ENCODE measurements at regions not wholly inside any gene's neighbourhood (a gene's known extent, or its start where the extent isn't known, plus 50 kb on each side); places are given as distances from the start of the nearest gene placed in this dataset.

GRCh38 chr1:47547753-47548573 lies 110.1 kb downstream of the FOXD2 start:
- H3K9me3 Mint-ChIP-seq = peaks cover 0 to 3% (median 0%) of the 10 kb centered on the region in 9 donors
- no peak overlapping the region for H3K4me3 Mint-ChIP-seq
- peak overlapping the region in 1 of 10 donors; percentile 55 for H3K27ac Mint-ChIP-seq
- H3K36me3 Mint-ChIP-seq = no peaks in the 10 kb centered on the region
- H3K4me1 Mint-ChIP-seq = no peaks in the 10 kb centered on the region
- POLR2A ChIA-PET = no interaction called here
- DNase-seq = no peak
- H3K27me3 Mint-ChIP-seq = peaks cover 12 to 34% (median 22%) of the 10 kb centered on the region in 5 donors
- no peak for ATAC-seq

GRCh38 chr1:47548637-47549036 lies 110.8 kb downstream of the FOXD2 start:
- H3K36me3 Mint-ChIP-seq = no peaks in the 10 kb centered on the region
- POLR2A ChIA-PET = no interaction called here
- no peaks in the 10 kb centered on the region for H3K4me1 Mint-ChIP-seq
- H3K9me3 Mint-ChIP-seq = peaks cover 0 to under 1% (median 0%) of the 10 kb centered on the region in 9 donors
- ATAC-seq (no peak), DNase-seq (no peak)
- no peak overlapping the region for H3K27ac Mint-ChIP-seq
- H3K4me3 Mint-ChIP-seq = no peak overlapping the region
- peaks cover 17 to 39% (median 24%) of the 10 kb centered on the region in 5 donors for H3K27me3 Mint-ChIP-seq

- no peaks in the 10 kb centered on the region for H3K4me1 Mint-ChIP-seq
- H3K27ac Mint-ChIP-seq = no peak overlapping the region
- H3K4me3 Mint-ChIP-seq = no peak overlapping the region
- peaks cover 17 to 34% (median 25%) of the 10 kb centered on the region in 5 donors for H3K27me3 Mint-ChIP-seq
- POLR2A ChIA-PET = no interaction called here
- H3K9me3 Mint-ChIP-seq = no peaks in the 10 kb centered on the region
- H3K36me3 Mint-ChIP-seq = no peaks in the 10 kb centered on the region
- DNase-seq = no peak
- ATAC-seq = no peak
Observed at GRCh38 chr1:47549532-47549931, 111.7 kb downstream of the FOXD2 start.

- DNase-seq = no peak
- POLR2A ChIA-PET = no interaction called here
- H3K27ac Mint-ChIP-seq = no peak overlapping the region
- no peaks in the 10 kb centered on the region for H3K4me1 Mint-ChIP-seq
- H3K27me3 Mint-ChIP-seq = peaks cover 13 to 41% (median 24%) of the 10 kb centered on the region in 5 donors
- H3K36me3 Mint-ChIP-seq = no peaks in the 10 kb centered on the region
- no peaks in the 10 kb centered on the region for H3K9me3 Mint-ChIP-seq
- no peak for ATAC-seq
- no peak overlapping the region for H3K4me3 Mint-ChIP-seq
Observed at GRCh38 chr1:47550929-47551328, 113.1 kb downstream of the FOXD2 start.

DNA sequence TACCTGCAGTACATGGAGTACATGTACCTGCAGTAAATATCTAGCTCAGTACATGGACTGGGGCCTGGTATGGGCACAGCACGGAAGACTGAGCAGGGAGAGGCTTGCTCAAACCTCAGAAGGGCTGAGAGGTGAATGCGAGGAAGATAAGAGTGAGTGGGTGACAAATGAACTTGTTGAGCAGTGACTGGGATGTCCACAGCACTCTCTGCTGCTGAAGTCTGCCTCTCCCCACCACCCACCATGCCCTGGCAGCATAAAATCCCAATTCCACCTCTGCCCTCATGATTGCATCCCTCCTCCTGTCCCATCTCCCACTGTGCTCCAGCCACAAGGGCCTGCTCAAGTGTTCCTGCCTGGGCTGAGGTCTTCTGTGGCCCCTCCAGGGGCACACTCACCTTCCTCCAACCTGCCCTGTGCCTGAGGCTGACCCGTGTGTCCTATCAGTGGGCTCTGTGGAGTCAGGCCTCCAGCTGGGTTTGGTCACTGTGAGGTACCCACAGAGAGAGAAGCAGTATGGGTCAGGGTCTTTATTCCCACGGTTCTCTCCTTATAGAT lies 114.2 kb downstream of the FOXD2 start:
- POLR2A ChIA-PET = no interaction called here
- Mint-ChIP-seq H3K27me3 (peaks cover 11 to 46% (median 30%) of the 10 kb centered on the region in 5 donors), H3K4me3 (no peak overlapping the region), H3K9me3 (no peaks in the 10 kb centered on the region), H3K27ac (no peak overlapping the region), H3K4me1 (no peaks in the 10 kb centered on the region), H3K36me3 (no peaks in the 10 kb centered on the region)
- ATAC-seq = no peak
- DNase-seq = no peak

DNA sequence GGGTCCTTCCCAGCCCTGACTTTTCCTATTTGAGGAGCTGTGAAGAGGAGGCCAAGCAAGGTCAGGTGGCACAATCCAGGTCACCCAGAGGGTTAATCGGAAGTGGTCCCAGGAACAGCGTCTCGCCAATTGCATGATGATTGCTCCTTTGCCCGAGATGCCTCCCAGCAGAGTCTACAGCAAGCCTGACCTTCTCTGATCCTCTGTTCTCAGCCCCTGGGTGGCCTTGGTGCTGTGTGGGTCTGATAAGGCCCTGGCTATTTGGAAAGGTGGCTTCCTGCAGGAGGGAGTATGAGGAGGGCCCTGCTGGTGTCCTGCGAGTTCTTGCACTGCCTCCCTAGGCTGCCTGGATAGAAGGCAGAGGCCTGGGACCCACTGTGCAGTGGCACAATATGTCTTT lies 116.2 kb downstream of the FOXD2 start:
- POLR2A ChIA-PET = no interaction called here
- Mint-ChIP-seq H3K9me3 (no peaks in the 10 kb centered on the region), H3K4me3 (no peak overlapping the region), H3K27ac (no peak overlapping the region), H3K4me1 (no peaks in the 10 kb centered on the region), H3K27me3 (peaks cover 11 to 46% (median 28%) of the 10 kb centered on the region in 5 donors), H3K36me3 (no peaks in the 10 kb centered on the region)
- DNase-seq (no peak), ATAC-seq (no peak)

DNA sequence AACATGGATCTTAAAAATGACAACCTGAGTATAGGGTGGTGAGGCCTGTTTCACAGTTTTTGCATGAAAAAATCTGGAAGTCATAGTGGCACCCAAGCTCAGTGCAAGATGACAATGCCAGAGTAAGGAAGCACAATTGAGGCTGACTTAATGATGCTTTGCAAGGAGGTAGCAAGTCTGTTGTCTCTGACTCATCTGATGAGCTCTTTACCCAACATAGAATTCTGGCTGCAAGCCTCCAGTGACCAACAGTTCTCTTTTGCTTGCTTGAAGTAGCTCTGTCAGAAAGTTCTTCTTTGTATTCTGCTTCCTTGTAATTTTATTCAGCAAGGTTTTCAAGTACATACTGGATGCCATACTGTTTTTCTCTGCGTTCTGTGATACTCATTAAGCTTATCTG lies 117.1 kb downstream of the FOXD2 start:
- Mint-ChIP-seq H3K9me3 (no peaks in the 10 kb centered on the region), H3K36me3 (no peaks in the 10 kb centered on the region), H3K27ac (no peak overlapping the region), H3K4me1 (no peaks in the 10 kb centered on the region), H3K4me3 (no peak overlapping the region), H3K27me3 (peaks cover 10 to 46% (median 26%) of the 10 kb centered on the region in 5 donors)
- ATAC-seq = no peak
- POLR2A ChIA-PET = no interaction called here
- no peak for DNase-seq

GRCh38 chr1:47555306-47555705 lies 117.5 kb downstream of the FOXD2 start:
- H3K9me3 Mint-ChIP-seq = no peaks in the 10 kb centered on the region
- H3K4me3 Mint-ChIP-seq = no peak overlapping the region
- peaks cover 10 to 46% (median 26%) of the 10 kb centered on the region in 5 donors for H3K27me3 Mint-ChIP-seq
- H3K36me3 Mint-ChIP-seq = no peaks in the 10 kb centered on the region
- H3K27ac Mint-ChIP-seq = no peak overlapping the region
- POLR2A ChIA-PET = no interaction called here
- H3K4me1 Mint-ChIP-seq = no peaks in the 10 kb centered on the region
- no peak for ATAC-seq
- DNase-seq = no peak

DNA sequence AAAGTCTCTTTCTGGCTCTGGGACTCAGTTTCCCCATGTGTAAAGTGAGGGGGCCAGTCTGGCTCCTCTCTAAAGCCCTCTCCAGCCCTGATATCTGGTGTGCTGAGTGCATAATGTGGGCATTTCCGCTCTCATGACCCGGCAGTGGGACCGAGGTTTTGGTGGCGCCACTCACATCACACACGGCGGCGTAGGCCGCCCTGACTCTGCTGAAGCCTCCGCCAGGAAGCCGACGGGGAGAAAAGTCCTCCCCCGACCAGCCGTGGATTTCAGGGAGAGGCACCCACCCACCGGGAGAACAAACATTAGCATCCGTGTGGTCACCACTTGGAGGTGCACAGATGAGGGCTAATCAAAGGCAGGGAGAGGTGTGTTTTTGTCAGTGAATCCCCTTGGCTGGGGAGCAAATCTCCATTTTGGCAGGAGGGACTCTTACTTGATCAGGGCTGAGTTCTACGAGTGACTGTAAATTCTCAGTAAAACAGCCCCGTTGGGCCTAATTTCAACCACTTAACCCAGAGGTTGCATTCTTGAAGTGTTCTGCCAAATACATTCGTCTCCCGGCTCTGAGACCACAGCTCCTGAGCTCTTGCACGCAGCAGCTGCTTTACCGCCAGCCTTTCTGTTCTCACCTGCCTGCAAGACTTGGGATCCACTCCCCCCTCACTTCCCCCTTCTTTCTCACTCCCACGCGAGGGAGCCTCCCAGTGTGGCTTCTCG lies 118.2 kb downstream of the FOXD2 start:
- POLR2A ChIA-PET = no interaction called here
- Mint-ChIP-seq H3K4me3 (no peak overlapping the region), H3K27ac (peak overlapping the region in 1 of 10 donors; percentile 35), H3K4me1 (no peaks in the 10 kb centered on the region), H3K9me3 (no peaks in the 10 kb centered on the region), H3K36me3 (no peaks in the 10 kb centered on the region), H3K27me3 (peaks cover 10 to 46% (median 26%) of the 10 kb centered on the region in 5 donors)
- ATAC-seq (no peak), DNase-seq (no peak)

- H3K27me3 Mint-ChIP-seq = peaks cover 11 to 43% (median 24%) of the 10 kb centered on the region in 5 donors
- H3K36me3 Mint-ChIP-seq = no peaks in the 10 kb centered on the region
- H3K27ac Mint-ChIP-seq = no peak overlapping the region
- H3K4me3 Mint-ChIP-seq = no peak overlapping the region
- no peaks in the 10 kb centered on the region for H3K9me3 Mint-ChIP-seq
- POLR2A ChIA-PET = no interaction called here
- ATAC-seq (no peak), DNase-seq (no peak)
- no peaks in the 10 kb centered on the region for H3K4me1 Mint-ChIP-seq
Observed at GRCh38 chr1:47557066-47557465, 119.2 kb downstream of the FOXD2 start.

- DNase-seq = no peak
- H3K4me3 Mint-ChIP-seq = no peak overlapping the region
Observed at GRCh38 chr1:47558601-47559593, 121.1 kb downstream of the FOXD2 start.

GRCh38 chr1:47559944-47560695 lies 122.3 kb downstream of the FOXD2 start:
- Mint-ChIP-seq H3K27me3 (peaks cover 3 to 30% (median 10%) of the 10 kb centered on the region in 5 donors), H3K4me1 (peaks cover 0 to 11% (median 9%) of the 10 kb centered on the region in 4 donors), H3K36me3 (no peaks in the 10 kb centered on the region), H3K27ac (no peak overlapping the region), H3K4me3 (no peak overlapping the region), H3K9me3 (no peaks in the 10 kb centered on the region)
- ATAC-seq = no peak
- DNase-seq = no peak
- POLR2A ChIA-PET = no interaction called here

More at GRCh38 chr1:47558601-47559593, 121.1 kb downstream of the FOXD2 start:
- H3K4me1 Mint-ChIP-seq = peaks cover 0 to 11% (median 9%) of the 10 kb centered on the region in 4 donors
- no peaks in the 10 kb centered on the region for H3K36me3 Mint-ChIP-seq
- H3K9me3 Mint-ChIP-seq = no peaks in the 10 kb centered on the region
- POLR2A ChIA-PET = no interaction called here
- no peak overlapping the region for H3K27ac Mint-ChIP-seq
- H3K27me3 Mint-ChIP-seq = peaks cover 3 to 31% (median 15%) of the 10 kb centered on the region in 5 donors
- no peak for ATAC-seq

All from naive thymus-derived CD8-positive, alpha-beta T cell (primary cell).